HEK293 (cell line): ENCODE measurements at regions not wholly inside any gene's neighbourhood (a gene's known extent, or its start where the extent isn't known, plus 50 kb on each side); places are given as distances from the start of the nearest gene placed in this dataset.

ENCODE experiments used
- GLI2 ChIP-seq: fragments of 450-650 bp; formaldehyde crosslinking; IDR thresholded peaks from 2 replicates; pipeline ENCODE4; 2017; ENCODE audit warnings: missing biosample characterization, missing genetic modification characterization, low read depth, borderline replicate concordance
- IKZF3 ChIP-seq: fragments of 450-650 bp; IDR thresholded peaks from 2 replicates; pipeline ENCODE4 v1.5.0; 2018; ENCODE audit warnings: missing biosample characterization, mild to moderate bottlenecking, missing genetic modification characterization, moderate library complexity
- MZF1 ChIP-seq: fragments of 450-650 bp; formaldehyde crosslinking; IDR thresholded peaks from 2 replicates; pipeline ENCODE4 v1.5.1; 2017; ENCODE audit warnings: missing biosample characterization, missing genetic modification characterization, borderline replicate concordance
- OVOL3 ChIP-seq: fragments of 450-650 bp; formaldehyde crosslinking; IDR thresholded peaks from 2 replicates; pipeline ENCODE4 v1.5.1; 2016; ENCODE audit warnings: missing biosample characterization, missing genetic modification characterization
- RBAK ChIP-seq: fragments of 450-650 bp; formaldehyde crosslinking; IDR thresholded peaks from 2 replicates; pipeline ENCODE4 v1.5.1; 2016; ENCODE audit warnings: missing biosample characterization, missing genetic modification characterization
- SP3 ChIP-seq: fragments of 450-650 bp; formaldehyde crosslinking; IDR thresholded peaks from 2 replicates; pipeline ENCODE4 v1.5.1; 2016; ENCODE audit warnings: missing biosample characterization, missing genetic modification characterization
- ZBTB20 ChIP-seq: fragments of 450-650 bp; formaldehyde crosslinking; IDR thresholded peaks from 2 replicates; pipeline ENCODE4 v1.5.1; 2016; ENCODE audit warnings: missing biosample characterization, missing genetic modification characterization
- ZFP37 ChIP-seq: fragments of 450-650 bp; formaldehyde crosslinking; IDR thresholded peaks from 2 replicates; pipeline ENCODE4 v1.5.1; 2016; ENCODE audit warnings: missing biosample characterization, missing genetic modification characterization
- ZNF202 ChIP-seq: fragments of 450-650 bp; formaldehyde crosslinking; IDR thresholded peaks from 2 replicates; pipeline ENCODE4 v1.5.1; 2016; ENCODE audit warnings: missing biosample characterization, missing genetic modification characterization, borderline replicate concordance
- ZNF324 ChIP-seq: fragments of 450-650 bp; formaldehyde crosslinking; IDR thresholded peaks from 2 replicates; pipeline ENCODE4 v1.5.1; 2016; ENCODE audit warnings: missing biosample characterization, missing genetic modification characterization
- ZNF423 ChIP-seq: fragments of 450-650 bp; formaldehyde crosslinking; IDR thresholded peaks from 2 replicates; pipeline ENCODE4 v1.5.1; 2016; ENCODE audit warnings: missing biosample characterization, missing genetic modification characterization
- ZNF501 ChIP-seq: fragments of 450-650 bp; formaldehyde crosslinking; IDR thresholded peaks from 2 replicates; pipeline ENCODE4 v1.5.1; 2016; ENCODE audit warnings: missing biosample characterization, missing genetic modification characterization
- ZNF600 ChIP-seq: fragments of 450-650 bp; formaldehyde crosslinking; IDR thresholded peaks from 2 replicates; pipeline ENCODE4 v1.5.1; 2016; ENCODE audit warnings: missing biosample characterization, missing genetic modification characterization
- ZNF624 ChIP-seq: fragments of 450-650 bp; formaldehyde crosslinking; IDR thresholded peaks from 2 replicates; pipeline ENCODE4 v1.5.1; 2017; ENCODE audit warnings: missing biosample characterization, missing genetic modification characterization
- ZNF626 ChIP-seq: fragments of 450-650 bp; sonication (Bioruptor Pico); formaldehyde crosslinking; IDR thresholded peaks from 2 replicates; pipeline ENCODE4 v1.5.1; 2018; ENCODE audit warnings: missing biosample characterization, missing genetic modification characterization, inconsistent platforms
- ZNF76 ChIP-seq: fragments of 450-650 bp; formaldehyde crosslinking; IDR thresholded peaks from 2 replicates; pipeline ENCODE4; 2016; ENCODE audit warnings: low read depth, missing biosample characterization, missing genetic modification characterization, borderline replicate concordance
- ZNF792 ChIP-seq: fragments of 450-650 bp; formaldehyde crosslinking; IDR thresholded peaks from 2 replicates; pipeline ENCODE4 v1.5.1; 2016; ENCODE audit warnings: missing biosample characterization, missing genetic modification characterization
- ZNF843 ChIP-seq: fragments of 450-650 bp; formaldehyde crosslinking; IDR thresholded peaks from 2 replicates; pipeline ENCODE4 v1.5.1; 2016; ENCODE audit warnings: missing biosample characterization, missing genetic modification characterization
- TF ChIP-seq, protein P1 (sequence below): fragments of 450-650 bp; formaldehyde crosslinking; IDR thresholded peaks from 2 replicates; pipeline ENCODE4 v1.5.1; 2016; ENCODE audit warnings: missing biosample characterization, missing genetic modification characterization, borderline replicate concordance
- TF ChIP-seq, protein P2 (sequence below): fragments of 450-650 bp; formaldehyde crosslinking; IDR thresholded peaks from 2 replicates; pipeline ENCODE4 v1.5.1; 2016; ENCODE audit warnings: missing biosample characterization, missing genetic modification characterization
- TF ChIP-seq, protein P3 (sequence below): fragments of 450-650 bp; formaldehyde crosslinking; IDR thresholded peaks from 2 replicates; pipeline ENCODE4 v1.5.1; 2016; ENCODE audit warnings: missing biosample characterization, missing genetic modification characterization
- TF ChIP-seq, protein P4 (sequence below): fragments of 450-650 bp; IDR thresholded peaks from 2 replicates; pipeline ENCODE4 v1.5.1; 2018; ENCODE audit warnings: missing biosample characterization, mild to moderate bottlenecking, missing genetic modification characterization
- TF ChIP-seq, protein P5 (sequence below): fragments of 450-650 bp; formaldehyde crosslinking; IDR thresholded peaks from 2 replicates; pipeline ENCODE4 v1.5.1; 2016; ENCODE audit warnings: missing biosample characterization, missing genetic modification characterization
- TF ChIP-seq, protein P6 (sequence below): fragments of 450-650 bp; formaldehyde crosslinking; IDR thresholded peaks from 2 replicates; pipeline ENCODE4 v1.5.1; 2016; ENCODE audit warnings: missing biosample characterization, missing genetic modification characterization
- TF ChIP-seq, protein P7 (sequence below): fragments of 450-650 bp; formaldehyde crosslinking; IDR thresholded peaks from 2 replicates; pipeline ENCODE4 v1.5.1; 2016; ENCODE audit warnings: missing biosample characterization, missing genetic modification characterization

DNA sequence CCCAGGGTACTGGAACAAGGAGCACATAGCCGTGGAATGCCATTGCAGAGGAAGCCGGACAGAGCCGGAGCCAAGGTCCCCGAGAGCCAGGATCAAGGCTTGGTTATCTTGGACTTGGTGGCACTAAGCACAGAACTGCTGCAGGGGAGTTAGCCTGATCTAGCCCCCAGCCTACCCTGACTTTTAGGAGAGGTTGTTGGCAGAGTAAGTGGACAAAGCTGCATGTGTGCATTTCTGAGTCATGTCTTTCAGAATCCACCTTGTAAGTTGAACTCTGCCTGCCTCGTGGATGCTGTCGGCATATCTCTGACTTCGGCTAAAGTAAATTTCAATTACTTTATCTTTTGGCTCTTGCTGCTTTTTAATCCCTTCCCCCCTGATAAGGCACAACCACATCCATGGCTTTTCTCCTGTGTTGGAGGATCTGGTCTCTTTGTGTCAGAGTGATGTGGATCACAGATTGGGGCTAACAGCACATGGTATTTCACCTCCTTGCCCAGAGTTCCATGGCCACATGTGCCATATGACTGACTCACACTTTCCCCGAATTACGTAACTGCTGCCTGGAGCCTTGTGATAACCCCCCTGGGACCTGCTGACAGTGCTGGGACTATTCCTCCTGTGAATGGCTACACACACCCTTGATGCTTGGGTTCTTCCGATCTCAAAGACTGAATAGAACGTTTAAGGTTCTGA, 240.3 kb downstream of the EMP1 start (continued):
- TF ChIP-seq, protein P1, sequence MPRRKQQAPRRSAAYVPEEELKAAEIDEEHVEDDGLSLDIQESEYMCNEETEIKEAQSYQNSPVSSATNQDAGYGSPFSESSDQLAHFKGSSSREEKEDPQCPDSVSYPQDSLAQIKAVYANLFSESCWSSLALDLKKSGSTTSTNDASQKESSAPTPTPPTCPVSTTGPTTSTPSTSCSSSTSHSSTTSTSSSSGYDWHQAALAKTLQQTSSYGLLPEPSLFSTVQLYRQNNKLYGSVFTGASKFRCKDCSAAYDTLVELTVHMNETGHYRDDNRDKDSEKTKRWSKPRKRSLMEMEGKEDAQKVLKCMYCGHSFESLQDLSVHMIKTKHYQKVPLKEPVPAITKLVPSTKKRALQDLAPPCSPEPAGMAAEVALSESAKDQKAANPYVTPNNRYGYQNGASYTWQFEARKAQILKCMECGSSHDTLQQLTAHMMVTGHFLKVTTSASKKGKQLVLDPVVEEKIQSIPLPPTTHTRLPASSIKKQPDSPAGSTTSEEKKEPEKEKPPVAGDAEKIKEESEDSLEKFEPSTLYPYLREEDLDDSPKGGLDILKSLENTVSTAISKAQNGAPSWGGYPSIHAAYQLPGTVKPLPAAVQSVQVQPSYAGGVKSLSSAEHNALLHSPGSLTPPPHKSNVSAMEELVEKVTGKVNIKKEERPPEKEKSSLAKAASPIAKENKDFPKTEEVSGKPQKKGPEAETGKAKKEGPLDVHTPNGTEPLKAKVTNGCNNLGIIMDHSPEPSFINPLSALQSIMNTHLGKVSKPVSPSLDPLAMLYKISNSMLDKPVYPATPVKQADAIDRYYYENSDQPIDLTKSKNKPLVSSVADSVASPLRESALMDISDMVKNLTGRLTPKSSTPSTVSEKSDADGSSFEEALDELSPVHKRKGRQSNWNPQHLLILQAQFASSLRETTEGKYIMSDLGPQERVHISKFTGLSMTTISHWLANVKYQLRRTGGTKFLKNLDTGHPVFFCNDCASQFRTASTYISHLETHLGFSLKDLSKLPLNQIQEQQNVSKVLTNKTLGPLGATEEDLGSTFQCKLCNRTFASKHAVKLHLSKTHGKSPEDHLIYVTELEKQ (tag by site-specific recombination), result peak; percentile 50
- TF ChIP-seq ZNF324 (tag by site-specific recombination) (peak; percentile 89), ZNF600 (tag by site-specific recombination) (peak; percentile 90), GLI2 (tag by site-specific recombination) (no peak), ZNF843 (peak; percentile 15; the same call in 1 of the 2 replicates), ZBTB20 (tag by site-specific recombination) (no peak), SP3 (tag by site-specific recombination) (no peak), MZF1 (tag by site-specific recombination) (no peak), ZNF76 (tag by site-specific recombination) (0 out of 2 replicates have a peak, but pooled peaks have one; percentile 46), ZNF792 (no peak), ZNF202 (tag by site-specific recombination) (no peak), ZNF626 (tag by site-specific recombination) (no peak), IKZF3 (no peak), RBAK (tag by site-specific recombination) (peak; percentile 29; the same call in 1 of the 2 replicates), ZNF423 (tag by site-specific recombination) (no peak), ZFP37 (tag by site-specific recombination) (peak; percentile 65; the same call in 1 of the 2 replicates), ZNF501 (no peak), OVOL3 (tag by site-specific recombination) (no peak), ZNF624 (tag by site-specific recombination) (no peak)
- TF ChIP-seq, protein P2, sequence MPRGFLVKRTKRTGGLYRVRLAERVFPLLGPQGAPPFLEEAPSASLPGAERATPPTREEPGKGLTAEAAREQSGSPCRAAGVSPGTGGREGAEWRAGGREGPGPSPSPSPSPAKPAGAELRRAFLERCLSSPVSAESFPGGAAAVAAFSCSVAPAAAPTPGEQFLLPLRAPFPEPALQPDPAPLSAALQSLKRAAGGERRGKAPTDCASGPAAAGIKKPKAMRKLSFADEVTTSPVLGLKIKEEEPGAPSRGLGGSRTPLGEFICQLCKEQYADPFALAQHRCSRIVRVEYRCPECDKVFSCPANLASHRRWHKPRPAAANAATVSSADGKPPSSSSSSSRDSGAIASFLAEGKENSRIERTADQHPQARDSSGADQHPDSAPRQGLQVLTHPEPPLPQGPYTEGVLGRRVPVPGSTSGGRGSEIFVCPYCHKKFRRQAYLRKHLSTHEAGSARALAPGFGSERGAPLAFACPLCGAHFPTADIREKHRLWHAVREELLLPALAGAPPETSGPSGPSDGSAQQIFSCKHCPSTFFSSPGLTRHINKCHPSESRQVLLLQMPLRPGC, result peak; percentile 78
- TF ChIP-seq, protein P3, sequence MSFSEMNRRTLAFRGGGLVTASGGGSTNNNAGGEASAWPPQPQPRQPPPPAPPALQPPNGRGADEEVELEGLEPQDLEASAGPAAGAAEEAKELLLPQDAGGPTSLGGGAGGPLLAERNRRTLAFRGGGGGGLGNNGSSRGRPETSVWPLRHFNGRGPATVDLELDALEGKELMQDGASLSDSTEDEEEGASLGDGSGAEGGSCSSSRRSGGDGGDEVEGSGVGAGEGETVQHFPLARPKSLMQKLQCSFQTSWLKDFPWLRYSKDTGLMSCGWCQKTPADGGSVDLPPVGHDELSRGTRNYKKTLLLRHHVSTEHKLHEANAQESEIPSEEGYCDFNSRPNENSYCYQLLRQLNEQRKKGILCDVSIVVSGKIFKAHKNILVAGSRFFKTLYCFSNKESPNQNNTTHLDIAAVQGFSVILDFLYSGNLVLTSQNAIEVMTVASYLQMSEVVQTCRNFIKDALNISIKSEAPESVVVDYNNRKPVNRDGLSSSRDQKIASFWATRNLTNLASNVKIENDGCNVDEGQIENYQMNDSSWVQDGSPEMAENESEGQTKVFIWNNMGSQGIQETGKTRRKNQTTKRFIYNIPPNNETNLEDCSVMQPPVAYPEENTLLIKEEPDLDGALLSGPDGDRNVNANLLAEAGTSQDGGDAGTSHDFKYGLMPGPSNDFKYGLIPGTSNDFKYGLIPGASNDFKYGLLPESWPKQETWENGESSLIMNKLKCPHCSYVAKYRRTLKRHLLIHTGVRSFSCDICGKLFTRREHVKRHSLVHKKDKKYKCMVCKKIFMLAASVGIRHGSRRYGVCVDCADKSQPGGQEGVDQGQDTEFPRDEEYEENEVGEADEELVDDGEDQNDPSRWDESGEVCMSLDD (tag by site-specific recombination), result 0 out of 2 replicates have a peak, but pooled peaks have one; percentile 14
- TF ChIP-seq, protein P4, sequence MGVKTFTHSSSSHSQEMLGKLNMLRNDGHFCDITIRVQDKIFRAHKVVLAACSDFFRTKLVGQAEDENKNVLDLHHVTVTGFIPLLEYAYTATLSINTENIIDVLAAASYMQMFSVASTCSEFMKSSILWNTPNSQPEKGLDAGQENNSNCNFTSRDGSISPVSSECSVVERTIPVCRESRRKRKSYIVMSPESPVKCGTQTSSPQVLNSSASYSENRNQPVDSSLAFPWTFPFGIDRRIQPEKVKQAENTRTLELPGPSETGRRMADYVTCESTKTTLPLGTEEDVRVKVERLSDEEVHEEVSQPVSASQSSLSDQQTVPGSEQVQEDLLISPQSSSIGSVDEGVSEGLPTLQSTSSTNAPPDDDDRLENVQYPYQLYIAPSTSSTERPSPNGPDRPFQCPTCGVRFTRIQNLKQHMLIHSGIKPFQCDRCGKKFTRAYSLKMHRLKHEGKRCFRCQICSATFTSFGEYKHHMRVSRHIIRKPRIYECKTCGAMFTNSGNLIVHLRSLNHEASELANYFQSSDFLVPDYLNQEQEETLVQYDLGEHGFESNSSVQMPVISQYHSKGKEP, result no peak
- TF ChIP-seq, protein P5, sequence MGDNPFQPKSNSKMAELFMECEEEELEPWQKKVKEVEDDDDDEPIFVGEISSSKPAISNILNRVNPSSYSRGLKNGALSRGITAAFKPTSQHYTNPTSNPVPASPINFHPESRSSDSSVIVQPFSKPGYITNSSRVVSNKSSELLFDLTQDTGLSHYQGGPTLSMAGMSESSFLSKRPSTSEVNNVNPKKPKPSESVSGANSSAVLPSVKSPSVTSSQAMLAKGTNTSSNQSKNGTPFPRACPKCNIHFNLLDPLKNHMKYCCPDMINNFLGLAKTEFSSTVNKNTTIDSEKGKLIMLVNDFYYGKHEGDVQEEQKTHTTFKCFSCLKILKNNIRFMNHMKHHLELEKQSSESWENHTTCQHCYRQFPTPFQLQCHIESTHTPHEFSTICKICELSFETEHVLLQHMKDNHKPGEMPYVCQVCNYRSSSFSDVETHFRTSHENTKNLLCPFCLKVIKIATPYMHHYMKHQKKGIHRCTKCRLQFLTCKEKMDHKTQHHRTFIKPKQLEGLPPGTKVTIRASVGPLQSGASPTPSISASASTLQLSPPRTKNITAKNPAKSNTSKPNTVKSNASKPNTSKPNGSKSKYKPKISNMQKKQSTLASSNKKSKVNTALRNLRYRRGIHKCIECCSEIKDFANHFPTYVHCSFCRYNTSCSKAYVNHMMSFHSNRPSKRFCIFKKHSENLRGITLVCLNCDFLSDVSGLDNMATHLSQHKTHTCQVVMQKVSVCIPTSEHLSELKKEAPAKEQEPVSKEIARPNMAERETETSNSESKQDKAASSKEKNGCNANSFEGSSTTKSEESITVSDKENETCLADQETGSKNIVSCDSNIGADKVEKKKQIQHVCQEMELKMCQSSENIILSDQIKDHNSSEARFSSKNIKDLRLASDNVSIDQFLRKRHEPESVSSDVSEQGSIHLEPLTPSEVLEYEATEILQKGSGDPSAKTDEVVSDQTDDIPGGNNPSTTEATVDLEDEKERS (tag by site-specific recombination), result no peak
- TF ChIP-seq, protein P6, sequence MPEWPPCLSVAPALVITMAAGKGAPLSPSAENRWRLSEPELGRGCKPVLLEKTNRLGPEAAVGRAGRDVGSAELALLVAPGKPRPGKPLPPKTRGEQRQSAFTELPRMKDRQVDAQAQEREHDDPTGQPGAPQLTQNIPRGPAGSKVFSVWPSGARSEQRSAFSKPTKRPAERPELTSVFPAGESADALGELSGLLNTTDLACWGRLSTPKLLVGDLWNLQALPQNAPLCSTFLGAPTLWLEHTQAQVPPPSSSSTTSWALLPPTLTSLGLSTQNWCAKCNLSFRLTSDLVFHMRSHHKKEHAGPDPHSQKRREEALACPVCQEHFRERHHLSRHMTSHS (tag by site-specific recombination), result no peak
- TF ChIP-seq, protein P7, sequence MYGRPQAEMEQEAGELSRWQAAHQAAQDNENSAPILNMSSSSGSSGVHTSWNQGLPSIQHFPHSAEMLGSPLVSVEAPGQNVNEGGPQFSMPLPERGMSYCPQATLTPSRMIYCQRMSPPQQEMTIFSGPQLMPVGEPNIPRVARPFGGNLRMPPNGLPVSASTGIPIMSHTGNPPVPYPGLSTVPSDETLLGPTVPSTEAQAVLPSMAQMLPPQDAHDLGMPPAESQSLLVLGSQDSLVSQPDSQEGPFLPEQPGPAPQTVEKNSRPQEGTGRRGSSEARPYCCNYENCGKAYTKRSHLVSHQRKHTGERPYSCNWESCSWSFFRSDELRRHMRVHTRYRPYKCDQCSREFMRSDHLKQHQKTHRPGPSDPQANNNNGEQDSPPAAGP (tag by site-specific recombination), result peak; percentile 87
